Sigmoid colon (tissue), 3 donors: ENCODE measurements at regions not wholly inside any gene's neighbourhood (a gene's known extent, or its start where the extent isn't known, plus 50 kb on each side); places are given as distances from the start of the nearest gene placed in this dataset.

Experiments used
- CTCF ChIP-seq, 4 experiments: fragments of 450-650 bp in 3 of 4; fragments of 200-600 bp in 1 of 4; IDR thresholded peaks; one replicate each; pipeline ENCODE4 v1.5.1; 2016 to 2019; ENCODE audit warnings: antibody characterized with exemption in 4 of 4, mild to moderate bottlenecking in 3 of 4, moderate library complexity in 2 of 4
- POLR2A ChIP-seq, 2 donors: fragments of 450-650 bp; IDR thresholded peaks; one replicate each; pipeline ENCODE4 v1.6.1; 2016; ENCODE audit warnings: antibody characterized with exemption in 2 of 2, mild to moderate bottlenecking in 2 of 2, moderate library complexity in 2 of 2

- TF ChIP-seq POLR2A (IDR thresholded peaks at IDR 0.05): no peak
- TF ChIP-seq CTCF (IDR thresholded peaks at IDR 0.05): no peak
Observed at GRCh38 chr11:11220786-11221185, 132.3 kb downstream of the CSNK2A3 start.
